NCI-H1436 (cell line): ENCODE measurements at regions not wholly inside any gene's neighbourhood (a gene's known extent, or its start where the extent isn't known, plus 50 kb on each side); places are given as distances from the start of the nearest gene placed in this dataset.

ENCODE experiments used
- DNase-seq: peaks from one replicate; lab custom pipeline; 2025; lab: John Stamatoyannopoulos, UW

DNA sequence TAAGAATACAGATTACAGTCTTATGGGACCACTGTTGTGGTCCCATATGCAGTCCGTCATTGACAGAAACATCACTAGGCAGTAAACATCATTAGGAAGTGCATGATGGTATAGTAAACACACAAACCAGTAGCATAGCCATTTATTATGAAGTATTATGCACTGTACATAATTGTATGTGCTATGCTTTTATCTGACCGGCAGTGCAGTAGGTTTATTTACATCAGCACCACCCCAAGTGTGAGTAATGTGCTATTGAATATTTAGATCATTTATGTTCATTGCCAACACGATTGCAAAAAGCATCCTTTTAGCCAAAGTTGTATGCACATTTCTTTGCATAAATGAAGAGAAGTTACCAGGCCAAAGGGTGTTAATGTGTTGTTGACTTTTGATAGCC, 531.6 kb upstream of the TBX3 start:
- no peak for DNase-seq

DNA sequence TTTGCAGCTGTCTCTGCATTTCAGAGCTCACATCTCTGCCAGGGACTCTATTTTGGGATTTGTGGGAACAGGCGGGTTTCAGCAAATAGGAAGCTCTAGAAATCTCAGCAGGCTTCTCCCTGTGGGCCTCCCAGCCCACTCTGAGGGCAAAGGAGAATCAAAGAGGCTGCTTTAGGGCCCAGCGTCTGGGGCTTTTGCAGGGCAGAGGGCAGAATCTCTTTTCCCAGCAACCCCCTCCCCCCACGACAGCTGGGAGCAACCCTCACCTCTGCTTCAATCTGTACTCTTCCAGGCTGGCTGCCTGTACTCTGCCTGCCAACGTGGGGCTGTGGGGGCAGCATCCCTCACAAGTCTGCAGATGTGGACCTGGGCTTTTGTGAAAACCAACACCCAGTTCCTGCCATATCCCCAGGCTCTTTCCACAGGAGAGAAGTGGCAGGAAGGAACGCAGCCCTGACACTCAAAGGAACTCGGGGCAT, 529.6 kb upstream of the TBX3 start:
- DNase-seq, result no peak

DNA sequence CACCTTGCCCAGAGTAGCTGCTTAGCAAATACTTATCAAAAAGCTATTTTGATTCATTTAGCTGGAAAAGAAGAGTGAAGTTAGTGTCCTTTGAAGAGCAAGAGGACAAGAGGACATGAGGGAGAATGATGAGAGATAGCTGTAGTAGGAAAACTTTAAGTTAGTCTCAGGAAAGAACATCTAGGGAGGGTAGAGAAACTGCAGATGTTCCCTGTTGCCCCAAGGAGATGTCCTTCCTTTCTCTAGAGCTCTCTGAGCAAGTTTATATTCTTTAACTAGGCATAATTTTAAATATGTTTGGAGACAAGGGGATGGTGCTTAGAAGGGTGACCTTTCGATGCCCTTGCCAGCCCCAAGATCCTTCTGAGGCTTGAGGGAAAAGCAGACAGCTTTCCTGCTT, 529.1 kb upstream of the TBX3 start:
- no peak for DNase-seq

DNA sequence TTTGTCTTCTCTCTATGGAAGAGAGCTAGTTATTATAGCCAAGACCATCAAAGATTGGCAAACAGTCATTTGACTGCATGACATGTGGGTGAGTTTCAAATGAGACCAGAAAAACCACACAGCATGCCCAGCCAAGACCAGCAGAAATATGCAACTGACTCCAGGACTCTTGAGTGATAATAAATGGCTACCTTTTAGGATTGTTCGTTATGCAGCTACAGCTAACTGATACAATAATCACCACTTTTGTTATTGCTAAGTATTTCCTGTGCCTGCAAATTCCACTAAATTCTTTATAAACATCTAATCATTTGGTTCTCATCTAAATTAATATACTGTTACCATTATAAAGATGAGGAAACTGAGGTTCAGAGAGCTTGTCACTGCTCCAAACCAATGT, 528.4 kb upstream of the TBX3 start:
- DNase-seq, result no peak

DNA sequence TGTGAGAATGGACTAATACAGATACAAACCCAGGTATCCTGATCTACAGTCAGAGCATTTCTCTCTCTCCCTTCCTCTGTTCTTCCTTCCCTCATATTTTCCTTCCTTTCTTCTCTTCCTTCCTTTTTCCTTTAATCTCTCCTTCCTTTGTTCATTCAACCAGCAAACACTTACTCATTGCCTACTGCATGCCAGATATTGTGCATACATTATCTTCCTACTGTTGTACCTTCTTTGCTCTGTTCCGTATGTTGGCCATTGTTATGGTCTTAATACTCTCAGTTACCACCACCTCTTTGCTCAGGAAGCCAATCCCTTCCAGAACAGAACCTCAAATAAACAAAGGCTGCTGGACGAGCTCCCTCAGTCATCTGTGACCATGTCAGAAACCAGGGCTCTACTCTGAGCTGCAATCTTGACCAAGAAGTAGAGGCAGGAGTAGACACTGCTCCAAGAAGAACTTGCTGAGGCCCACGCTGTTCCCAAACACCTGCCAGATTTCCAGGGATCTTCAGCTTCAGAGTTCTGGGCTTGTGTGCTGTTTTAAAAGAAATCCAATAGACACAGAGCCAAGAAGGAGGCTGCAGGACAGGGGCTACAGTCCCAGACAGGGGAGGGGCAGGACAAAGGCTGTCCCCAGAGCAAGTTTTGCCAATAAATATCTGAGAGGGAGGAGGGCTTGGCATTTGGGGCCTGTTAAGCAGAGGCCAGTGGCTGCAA, 526.7 kb upstream of the TBX3 start:
- DNase-seq, result no peak

DNA sequence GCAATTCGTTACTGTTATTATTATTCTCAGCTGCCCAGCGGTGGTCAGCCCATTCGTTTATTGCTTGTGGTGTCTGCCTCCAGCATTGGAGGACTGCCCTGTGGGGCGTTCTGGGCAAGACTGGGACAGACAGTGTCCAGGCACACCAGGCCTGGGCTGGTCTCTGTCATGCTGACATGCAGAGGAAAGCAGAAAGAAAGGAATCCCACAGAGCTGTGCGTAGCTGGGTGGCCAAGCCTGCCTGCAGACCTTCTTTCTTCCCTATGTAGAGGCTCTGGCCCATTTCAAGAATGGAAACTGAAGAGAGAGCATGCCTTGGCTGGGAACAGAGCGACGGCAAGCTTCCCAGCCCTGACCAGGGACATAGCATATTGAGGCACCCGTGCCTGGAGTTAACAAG, 525.3 kb upstream of the TBX3 start:
- DNase-seq, result no peak

DNA sequence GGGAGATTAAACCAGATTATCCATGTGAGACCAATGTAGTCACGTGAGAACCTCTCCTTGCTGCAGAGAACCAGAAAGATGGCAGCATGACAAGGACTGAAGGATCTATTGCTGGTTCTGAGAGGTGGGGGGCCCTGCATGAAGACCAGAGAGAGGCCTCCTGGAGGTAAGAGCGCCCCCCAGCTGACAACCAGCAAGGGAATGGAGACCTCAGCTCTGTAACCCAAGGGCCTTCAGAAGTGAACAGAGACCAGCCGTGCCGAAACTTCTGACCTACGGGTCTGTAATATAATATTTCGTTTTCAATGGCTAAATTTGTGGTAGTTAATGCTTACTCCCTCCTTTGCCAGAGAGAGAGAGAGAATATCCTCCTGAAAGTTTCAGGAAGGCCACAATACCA, 524.1 kb upstream of the TBX3 start:
- no peak for DNase-seq

DNA sequence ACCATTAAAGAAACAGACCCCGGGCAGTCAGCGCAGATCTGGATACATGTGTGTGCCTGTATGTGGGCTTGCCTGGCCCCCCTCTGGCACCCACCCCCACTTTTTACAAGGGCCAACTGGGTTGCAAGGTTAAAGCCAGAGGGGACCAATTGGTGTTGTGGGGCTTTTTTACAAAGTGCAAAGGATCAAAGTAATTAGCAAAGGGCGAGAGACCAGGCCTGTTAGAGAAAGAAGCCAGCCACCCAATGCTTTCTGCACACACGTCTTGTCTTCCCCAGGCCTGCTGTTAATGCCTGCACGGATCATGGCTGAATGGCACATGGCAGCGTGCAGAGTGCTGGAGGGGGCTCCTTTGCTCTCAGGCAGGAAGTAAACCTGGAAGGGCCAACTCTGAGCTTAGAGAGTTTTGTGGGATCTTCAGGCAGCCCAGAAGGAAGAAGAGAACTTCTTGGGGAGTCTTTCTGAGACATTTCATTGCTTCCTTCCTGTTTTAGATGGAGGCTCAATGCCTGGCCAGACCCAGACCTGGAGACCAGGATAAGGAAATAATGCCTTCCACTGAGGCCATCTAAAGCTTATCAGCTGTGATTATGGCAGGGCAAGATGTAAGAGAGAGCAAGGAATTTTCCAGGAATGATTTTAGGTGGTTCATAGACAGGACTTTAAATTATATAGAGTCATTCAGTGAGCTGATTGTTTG, 523.4 kb upstream of the TBX3 start:
- DNase-seq, result no peak

DNA sequence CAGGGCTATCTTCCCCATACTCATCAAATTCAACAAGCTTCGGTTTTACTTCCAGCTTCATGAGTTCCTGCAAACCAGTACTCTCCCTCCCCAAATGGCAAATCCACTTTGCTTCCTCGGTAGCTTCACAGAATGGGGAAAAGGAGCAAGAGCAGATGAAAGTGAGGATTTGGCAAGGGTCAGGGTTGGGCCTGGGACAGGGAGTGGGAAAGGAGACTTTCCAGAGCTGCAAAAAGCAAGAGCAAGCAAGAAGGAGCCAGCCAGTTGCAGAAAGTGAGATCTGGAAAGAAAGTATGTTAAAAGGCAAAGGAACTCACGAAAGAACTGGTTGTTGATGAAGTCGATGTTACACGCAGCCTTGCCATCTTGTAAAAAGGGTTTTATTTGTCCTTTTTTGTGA, 522.8 kb upstream of the TBX3 start:
- no peak for DNase-seq

DNA sequence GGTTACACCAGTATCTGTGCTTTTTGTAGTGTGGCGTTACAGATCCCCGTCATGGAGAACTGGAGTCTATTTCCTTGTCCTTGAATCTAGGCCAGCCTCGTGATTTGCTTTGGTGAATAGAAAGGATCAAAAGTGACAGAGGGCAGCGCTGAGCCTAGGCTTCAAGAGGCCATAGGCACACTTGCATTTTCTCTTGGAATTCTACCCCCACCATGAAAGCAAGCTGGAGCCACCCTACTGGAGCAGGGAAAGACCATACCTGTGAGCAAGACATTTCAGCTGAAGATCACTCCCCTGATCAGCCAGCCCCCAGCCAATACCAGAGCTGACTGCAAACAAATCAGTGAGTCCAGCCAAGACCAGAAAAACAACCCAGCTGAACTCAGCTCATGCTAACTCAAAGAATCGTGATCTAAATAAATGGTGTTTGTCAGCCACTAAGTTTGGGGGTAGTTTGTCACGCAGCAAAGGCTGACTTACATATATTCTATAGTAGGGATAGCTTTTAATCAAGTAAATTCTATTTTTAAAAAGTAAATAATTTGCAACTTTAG, 521.9 kb upstream of the TBX3 start:
- no peak for DNase-seq

DNA sequence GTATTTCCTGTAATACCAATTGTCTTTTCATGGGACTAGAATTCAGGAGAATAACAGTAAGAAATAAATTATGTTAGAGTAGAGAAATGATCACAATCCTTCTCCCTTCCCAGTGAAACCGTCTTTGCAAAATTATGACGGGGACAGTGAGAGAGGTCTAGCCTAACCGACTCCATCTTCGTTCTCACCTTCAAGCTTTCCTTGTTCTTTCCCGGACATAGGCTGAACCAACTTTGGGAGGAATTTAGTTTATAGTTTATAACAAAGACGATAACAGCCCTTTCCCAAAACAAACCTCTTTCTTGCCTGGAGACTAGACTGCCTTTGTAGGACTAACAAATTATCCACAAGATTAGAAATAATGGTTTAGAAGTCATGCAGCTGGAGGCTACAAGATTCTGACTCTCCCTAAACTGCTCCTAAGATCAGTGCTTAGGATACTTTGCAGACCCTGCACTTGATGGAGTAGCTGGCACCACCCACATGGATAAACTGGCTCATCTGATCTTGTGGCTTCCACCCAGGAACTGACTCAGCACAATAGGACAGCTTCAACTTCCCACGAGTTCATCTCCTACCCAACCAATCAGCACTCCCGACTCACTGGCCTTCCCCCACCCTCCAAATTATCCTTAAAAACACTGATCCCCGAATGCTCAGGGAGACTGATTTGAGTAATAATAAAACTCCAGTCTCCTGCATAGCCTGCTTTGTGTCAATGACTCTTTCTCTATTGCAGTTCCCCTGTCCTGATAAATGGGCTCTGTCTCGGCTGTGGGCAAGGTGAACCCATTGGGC, 521.2 kb upstream of the TBX3 start:
- DNase-seq, result no peak

DNA sequence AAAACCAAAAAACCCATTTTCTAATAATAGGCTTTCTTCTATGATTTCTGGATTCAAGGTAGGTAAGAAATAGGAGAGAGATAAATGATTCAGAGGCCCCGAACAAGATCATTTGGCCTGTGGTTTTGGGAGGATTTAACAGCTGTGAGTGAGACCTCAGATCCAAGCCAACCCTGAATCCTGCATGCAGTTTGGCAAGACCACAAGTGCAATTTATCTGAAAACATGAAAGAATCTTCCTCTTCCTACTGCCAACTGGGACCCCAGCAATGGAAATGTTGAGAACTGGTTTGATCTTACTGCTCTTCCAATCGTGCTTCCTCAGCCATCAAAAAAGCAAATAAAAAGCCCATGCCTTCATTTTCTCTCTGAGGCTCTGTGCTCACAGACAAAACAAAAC, 519.7 kb upstream of the TBX3 start:
- DNase-seq, result no peak

DNA sequence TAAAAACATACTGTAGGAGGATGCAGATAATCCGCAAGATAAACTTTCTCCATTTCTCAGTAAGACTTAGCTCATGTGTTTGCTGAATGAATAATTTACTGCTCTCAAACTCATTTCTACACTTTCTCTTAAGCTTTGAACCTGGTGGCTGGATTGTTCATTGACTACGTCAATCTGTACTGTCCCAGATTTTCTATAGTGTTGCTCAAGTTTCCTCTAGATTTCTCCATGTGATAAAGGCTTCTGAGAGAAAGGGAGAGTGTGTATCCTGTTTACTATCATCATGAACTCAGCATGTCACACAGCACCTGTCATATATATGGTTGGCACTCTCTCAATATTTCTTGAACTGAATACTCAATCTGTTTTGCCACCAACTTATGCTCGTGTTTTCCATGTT, 518.0 kb upstream of the TBX3 start:
- DNase-seq, result no peak

DNA sequence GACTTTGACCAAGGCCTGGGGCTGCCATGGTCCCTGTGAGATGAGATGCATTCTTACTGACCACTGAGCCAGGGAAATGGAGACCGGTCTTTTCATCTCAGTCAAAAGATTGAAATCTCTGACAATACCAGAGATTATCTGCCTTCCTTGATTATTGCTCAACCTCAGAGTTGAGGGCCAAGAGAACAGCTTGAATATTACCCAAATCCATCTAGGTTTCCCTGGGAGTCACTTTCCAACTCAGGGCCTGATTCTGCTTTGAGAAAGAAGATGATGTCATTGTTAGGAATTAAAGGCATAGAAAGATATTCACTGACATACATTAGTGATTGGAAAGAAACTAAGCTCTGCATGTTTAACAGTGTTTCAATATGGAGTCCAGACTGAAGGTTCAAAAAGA, 515.9 kb upstream of the TBX3 start:
- no peak for DNase-seq

DNA sequence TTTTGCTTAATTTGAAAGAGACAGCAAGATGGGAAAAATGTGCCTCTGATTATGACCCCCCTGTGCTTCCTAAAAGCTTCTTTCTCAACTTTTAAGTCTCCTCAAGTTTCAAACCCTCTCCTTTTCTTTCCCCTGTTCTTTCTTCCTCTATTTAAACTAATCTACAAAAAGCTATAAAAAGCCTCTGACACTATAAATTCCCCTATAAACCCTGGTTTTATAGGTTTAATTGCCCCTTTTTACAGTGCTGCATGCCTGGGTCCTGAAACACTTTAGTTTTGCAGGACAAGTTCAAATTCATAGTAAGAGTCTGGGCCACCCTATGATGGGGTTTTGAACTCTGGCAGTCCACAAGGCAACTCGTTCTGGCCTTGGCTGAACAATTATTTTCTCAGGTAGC, 510.9 kb upstream of the TBX3 start:
- DNase-seq, result no peak

DNA sequence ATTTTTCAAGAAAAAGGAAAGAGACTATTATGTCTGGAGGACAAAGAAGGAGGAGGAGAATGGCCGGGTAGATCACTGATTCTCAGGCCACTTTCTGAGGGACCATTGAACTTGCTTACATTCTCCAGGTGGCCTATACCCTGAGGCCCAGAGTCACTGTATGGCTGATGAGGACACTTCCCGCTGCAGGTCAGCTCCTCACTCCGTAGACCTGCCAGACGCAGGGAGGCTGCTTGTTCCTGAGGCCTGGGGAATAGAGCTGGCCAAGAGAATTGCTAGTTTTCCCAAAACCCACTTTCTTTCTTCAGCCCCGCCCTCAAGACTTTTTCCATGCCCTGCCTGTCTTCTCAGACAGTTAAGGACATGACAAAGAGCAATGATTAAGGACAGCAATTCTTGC, 510.5 kb upstream of the TBX3 start:
- no peak for DNase-seq

DNA sequence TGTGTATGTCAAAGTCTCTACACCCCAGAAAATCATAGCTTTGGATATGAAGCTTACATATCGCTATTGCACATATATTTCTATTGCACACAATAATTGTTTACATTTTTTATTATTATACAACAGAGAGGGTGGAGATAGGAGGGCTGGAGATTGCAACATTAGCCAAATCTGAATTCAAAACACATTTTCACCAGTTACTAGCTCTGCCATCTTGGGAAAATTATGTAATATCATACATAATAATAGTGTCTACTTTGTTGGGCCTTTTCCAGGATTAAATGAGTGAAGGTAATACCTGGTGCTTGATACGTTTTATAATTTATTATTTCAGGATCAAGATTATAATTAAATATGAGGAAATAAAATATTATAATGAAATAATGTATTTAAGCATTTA, 507.4 kb upstream of the TBX3 start:
- DNase-seq, result no peak

DNA sequence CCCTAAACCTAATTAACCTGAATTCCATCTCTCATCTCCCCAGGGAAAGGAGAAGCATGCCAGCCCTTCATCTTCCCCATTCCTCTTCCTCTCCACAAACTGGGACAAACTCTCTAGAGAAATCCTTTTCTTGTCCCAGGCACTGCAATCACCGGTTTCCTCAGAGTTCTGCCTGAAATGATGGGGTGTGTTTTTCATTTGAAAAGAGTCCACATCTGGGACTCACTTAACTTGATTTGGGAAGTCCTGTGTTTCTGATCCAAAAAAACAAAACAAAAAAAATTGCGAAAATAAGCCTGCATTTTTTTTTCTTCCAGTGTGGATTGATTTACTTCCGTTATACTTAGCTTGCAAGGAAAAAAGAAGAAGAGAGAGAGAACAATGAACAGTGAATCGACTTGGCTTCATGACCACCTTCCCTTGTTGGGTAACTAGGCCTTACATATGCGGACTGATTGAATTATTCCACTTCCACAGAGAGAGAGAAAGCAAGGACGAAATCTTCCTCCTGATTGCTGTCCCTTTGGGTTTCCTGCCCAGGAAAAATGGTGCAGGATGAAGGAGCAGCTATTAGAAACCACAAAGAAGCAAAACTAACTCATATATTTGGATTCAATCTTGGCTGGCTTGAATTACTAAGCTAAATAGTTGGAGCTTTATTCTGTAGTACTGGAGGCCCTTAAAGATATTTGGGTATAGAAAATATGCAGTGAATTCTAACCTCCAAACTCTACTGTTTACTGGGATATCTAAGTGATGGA, 506.2 kb upstream of the TBX3 start:
- DNase-seq, result no peak

DNA sequence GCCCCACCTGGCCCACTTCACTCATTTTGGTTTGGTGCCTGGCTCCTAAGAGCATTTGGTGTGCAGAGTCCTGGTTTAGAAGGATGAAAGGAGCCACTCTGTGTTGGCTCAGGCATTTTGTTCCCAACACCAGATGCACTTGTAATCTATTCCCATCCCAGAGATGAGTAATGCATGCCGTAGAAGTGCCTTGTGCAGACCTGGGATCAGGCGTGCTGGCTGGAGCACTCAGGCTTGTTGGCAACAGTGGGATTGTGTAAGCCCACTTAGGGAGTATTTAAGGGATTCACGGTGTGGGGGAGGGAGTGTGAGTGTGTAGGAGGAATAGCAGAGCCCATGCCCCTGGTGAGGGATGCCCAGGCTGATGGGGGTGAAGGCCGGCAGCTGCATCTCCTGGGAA, 501.5 kb upstream of the TBX3 start:
- DNase-seq, result no peak

DNA sequence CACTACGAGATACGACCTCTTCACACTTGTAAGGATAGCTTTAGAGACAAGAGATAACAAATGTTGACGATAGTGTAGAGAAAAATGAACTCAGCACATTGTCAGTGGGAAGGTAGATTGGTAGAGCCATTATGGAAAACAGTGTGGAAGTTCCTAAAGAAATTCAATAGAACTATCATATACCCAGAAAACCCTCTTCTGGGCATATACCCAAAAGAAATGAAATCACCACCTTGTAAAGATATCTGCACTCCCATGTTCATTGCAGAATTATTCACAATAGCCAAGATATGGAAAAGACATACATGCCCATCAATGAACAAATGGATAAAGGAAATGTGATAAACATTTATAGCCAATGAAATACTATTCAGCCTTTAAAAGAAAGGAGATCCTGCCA, 499.8 kb upstream of the TBX3 start:
- no peak for DNase-seq

DNA sequence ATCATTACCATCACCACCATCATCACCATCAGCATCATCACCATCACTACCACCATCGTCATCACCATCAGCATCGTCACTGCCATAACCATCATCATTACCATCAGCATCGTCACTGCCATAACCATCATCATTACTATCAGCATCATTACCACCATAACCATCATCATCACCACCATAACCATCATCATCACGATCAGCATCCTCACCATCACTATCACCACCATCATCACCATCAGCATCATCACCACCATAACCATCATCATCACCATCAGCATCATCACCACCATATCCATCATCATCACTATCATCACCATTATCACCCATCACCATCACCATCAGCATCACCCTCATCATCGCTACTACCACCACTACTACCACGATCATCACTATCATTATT, 493.9 kb upstream of the TBX3 start:
- DNase-seq, result no peak
